ENCODE measurements at regions not wholly inside any gene's neighbourhood (a gene's known extent, or its start where the extent isn't known, plus 50 kb on each side); places are given as distances from the start of the nearest gene placed in this dataset.

GRCh38 chr22:22074634-22075381 lies 92.2 kb upstream of the TOP3B start:
- TF ChIP-seq CTCF (conservative IDR thresholded peaks at IDR 0.05; ENCODE audit: low read depth, low read length) (no peak), EZH2 (IDR thresholded peaks at IDR 0.05; ENCODE audit: borderline replicate concordance, low read depth, low read length, poor library complexity, severe bottlenecking) (no peak)

All from A673 (cell line).